ENCODE measurements at regions not wholly inside any gene's neighbourhood (a gene's known extent, or its start where the extent isn't known, plus 50 kb on each side); places are given as distances from the start of the nearest gene placed in this dataset.

- Mint-ChIP-seq H3K9me3 (peaks cover 16% of the 10 kb centered on the region), H3K27ac (no peak overlapping the region), H3K4me3 (no peak overlapping the region), H3K27me3 (ENCODE audit: low read depth) (peaks cover 15% of the 10 kb centered on the region), H3K4me1 (no peaks in the 10 kb centered on the region), H3K36me3 (peaks cover 2% of the 10 kb centered on the region)
- TF ChIP-seq, protein P1, sequence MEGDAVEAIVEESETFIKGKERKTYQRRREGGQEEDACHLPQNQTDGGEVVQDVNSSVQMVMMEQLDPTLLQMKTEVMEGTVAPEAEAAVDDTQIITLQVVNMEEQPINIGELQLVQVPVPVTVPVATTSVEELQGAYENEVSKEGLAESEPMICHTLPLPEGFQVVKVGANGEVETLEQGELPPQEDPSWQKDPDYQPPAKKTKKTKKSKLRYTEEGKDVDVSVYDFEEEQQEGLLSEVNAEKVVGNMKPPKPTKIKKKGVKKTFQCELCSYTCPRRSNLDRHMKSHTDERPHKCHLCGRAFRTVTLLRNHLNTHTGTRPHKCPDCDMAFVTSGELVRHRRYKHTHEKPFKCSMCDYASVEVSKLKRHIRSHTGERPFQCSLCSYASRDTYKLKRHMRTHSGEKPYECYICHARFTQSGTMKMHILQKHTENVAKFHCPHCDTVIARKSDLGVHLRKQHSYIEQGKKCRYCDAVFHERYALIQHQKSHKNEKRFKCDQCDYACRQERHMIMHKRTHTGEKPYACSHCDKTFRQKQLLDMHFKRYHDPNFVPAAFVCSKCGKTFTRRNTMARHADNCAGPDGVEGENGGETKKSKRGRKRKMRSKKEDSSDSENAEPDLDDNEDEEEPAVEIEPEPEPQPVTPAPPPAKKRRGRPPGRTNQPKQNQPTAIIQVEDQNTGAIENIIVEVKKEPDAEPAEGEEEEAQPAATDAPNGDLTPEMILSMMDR (IDR thresholded peaks at IDR 0.05; ENCODE audit: unreplicated experiment), result no peak
- DNase-seq (ENCODE audit: low spot score in 2 of 2, unreplicated experiment in 2 of 2), result no peak
These were observed 352.4 kb downstream of the EIPR1 start for GRCh38 chr2:3025261-3025660.

DNA sequence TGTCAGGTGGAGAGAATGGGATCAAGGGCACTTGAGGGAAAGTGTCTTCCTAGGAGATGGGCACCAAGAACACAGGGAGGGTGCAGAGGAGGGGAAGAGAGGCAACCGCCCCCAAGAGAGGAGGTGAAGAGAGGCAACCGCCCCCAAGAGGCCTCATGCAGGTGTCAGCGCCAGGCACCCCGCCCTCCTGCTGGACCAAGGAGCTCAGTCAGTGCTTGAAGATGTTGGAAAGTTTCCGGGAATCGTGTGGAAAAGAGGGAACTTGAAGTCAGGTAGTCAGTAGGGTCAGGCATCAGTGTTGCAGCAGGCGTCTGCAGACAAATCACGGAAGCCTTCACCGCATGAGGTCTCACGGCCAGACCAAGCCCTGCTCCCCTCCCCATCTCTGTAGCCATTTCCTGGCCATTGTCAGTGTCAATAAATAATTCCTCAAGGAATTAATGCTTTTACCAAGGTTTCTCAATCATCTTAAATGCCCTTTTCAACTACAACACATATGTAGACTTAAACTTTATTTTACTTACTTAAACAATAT, 353.1 kb downstream of the EIPR1 start:
- peaks cover 15% of the 10 kb centered on the region for H3K27me3 Mint-ChIP-seq (ENCODE audit: low read depth)
- H3K4me1 Mint-ChIP-seq, result no peaks in the 10 kb centered on the region
- H3K36me3 Mint-ChIP-seq, result no peaks in the 10 kb centered on the region
- TF ChIP-seq, protein P1 (IDR thresholded peaks at IDR 0.05; ENCODE audit: unreplicated experiment), result no peak
- H3K9me3 Mint-ChIP-seq, result peaks cover 8% of the 10 kb centered on the region
- no peak for DNase-seq (ENCODE audit: low spot score in 2 of 2, unreplicated experiment in 2 of 2)
- H3K27ac Mint-ChIP-seq, result no peak overlapping the region
- H3K4me3 Mint-ChIP-seq, result no peak overlapping the region

- TF ChIP-seq, protein P1 (IDR thresholded peaks at IDR 0.05; ENCODE audit: unreplicated experiment), result no peak
- no peak for DNase-seq (ENCODE audit: low spot score in 2 of 2, unreplicated experiment in 2 of 2)
- Mint-ChIP-seq H3K27me3 (ENCODE audit: low read depth) (peaks cover 15% of the 10 kb centered on the region), H3K9me3 (peaks cover 3% of the 10 kb centered on the region), H3K36me3 (no peaks in the 10 kb centered on the region), H3K4me1 (no peaks in the 10 kb centered on the region), H3K4me3 (no peak overlapping the region), H3K27ac (no peak overlapping the region)
These were observed 354.1 kb downstream of the EIPR1 start for GRCh38 chr2:3023531-3023930.

- DNase-seq (ENCODE audit: low spot score in 2 of 2, unreplicated experiment in 2 of 2), result no peak
- H3K4me1 Mint-ChIP-seq, result no peaks in the 10 kb centered on the region
- TF ChIP-seq, protein P1 (IDR thresholded peaks at IDR 0.05; ENCODE audit: unreplicated experiment), result no peak
- no peaks in the 10 kb centered on the region for H3K36me3 Mint-ChIP-seq
- peaks cover 6% of the 10 kb centered on the region for H3K9me3 Mint-ChIP-seq
- no peak overlapping the region for H3K27ac Mint-ChIP-seq
- peaks cover 15% of the 10 kb centered on the region for H3K27me3 Mint-ChIP-seq (ENCODE audit: low read depth)
- no peak overlapping the region for H3K4me3 Mint-ChIP-seq
These were observed 354.7 kb downstream of the EIPR1 start for GRCh38 chr2:3022841-3023372.

DNA sequence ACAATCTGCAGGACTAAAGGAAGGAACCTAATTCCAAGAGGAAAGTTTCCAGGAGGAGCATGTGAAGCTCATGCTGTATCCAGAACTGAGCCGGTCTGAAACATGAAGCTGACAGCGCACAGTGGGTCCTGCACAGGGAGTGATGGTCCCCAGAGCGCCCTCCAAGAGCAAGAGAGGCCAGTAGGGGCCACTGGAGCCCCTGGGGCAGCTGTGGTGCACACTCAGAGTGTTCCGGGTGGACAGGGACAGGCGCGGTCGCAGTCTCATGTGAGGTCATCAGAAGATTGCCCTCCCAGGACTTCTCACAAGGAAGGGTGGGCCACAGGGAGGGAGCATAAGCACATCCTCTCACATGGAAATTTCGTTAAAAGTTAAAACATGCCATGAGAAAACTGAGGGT, 355.9 kb downstream of the EIPR1 start:
- Mint-ChIP-seq H3K4me3 (no peak overlapping the region), H3K27me3 (ENCODE audit: low read depth) (peaks cover 15% of the 10 kb centered on the region), H3K27ac (no peak overlapping the region), H3K9me3 (peaks cover 18% of the 10 kb centered on the region), H3K36me3 (no peaks in the 10 kb centered on the region), H3K4me1 (no peaks in the 10 kb centered on the region)
- TF ChIP-seq, protein P1 (IDR thresholded peaks at IDR 0.05; ENCODE audit: unreplicated experiment), result no peak
- no peak for DNase-seq (ENCODE audit: low spot score in 2 of 2, unreplicated experiment in 2 of 2)

All from mesothelial cell of epicardium (in vitro differentiated cells).